ENCODE measurements at regions not wholly inside any gene's neighbourhood (a gene's known extent, or its start where the extent isn't known, plus 50 kb on each side); places are given as distances from the start of the nearest gene placed in this dataset.

DNA sequence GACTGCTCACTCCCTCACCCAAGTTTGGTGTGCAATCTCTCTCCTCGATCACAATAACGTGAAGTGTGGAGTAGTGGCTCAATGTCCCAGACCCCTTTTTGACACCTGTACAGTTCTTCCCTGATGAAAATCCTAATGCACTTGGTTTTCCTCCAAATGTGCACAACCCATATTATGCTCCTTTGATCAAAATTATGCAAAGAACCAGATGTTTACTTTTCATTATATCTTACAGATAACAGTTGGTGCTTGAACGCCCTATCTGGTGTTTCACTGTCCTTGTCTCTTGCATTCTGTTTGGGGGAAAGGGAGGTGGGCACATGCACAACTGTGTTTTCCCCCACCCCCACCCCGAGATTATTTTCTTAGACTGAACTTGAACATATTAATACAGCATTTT is 85.0 kb upstream of the CREB1 start:
- DNase-seq (ENCODE audit: low read depth in 2 of 2): no peak

- DNase-seq (ENCODE audit: low read depth in 2 of 2): no peak
Measured at GRCh38 chr2:207446653-207447052, 83.1 kb upstream of the CREB1 start.

GRCh38 chr2:207448006-207448405 is 81.8 kb upstream of the CREB1 start:
- DNase-seq (ENCODE audit: low read depth in 2 of 2): no peak

DNA sequence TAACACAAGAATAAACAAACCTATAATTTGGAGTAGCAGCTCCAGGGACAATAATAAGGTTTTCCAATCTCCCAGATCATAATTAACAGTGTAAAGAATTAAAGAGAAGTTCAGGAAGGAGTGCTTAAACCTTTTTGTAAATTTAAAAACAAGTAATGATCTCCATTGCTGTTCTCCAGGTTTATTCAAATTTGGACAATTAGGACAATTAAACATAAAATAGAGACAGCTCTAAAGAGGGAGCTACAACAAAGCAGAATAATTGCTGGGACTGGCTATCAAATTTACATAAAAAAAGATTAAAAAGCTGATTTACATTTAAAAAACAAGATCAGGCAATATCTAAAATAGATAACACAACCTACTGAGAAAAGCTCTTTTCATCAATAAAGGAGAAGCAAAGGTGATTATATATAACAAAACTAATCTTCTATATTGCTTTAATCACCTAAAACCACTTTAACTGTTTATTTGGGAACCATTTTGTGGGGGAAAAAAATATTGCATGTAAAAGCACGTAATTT is 80.1 kb upstream of the CREB1 start:
- DNase-seq (ENCODE audit: low read depth in 2 of 2): no peak

DNA sequence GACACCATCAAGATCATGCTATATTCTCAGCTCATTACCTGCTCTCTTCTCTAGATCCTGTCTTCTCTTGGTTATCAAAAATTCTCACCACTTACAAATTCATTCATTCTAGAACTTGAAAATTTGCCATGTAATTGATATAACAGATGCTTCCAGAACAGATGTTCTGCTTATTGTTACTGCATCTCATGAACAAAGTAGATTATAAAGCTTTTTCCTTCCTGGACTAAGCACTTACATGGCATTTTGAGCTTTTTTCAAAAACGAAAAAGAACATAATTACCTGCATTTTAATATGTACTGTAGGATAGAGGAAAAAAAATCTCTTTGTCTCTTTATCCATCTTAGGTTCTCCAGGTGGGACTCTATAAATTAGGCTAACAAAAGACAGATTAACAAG is 79.6 kb upstream of the CREB1 start:
- DNase-seq (ENCODE audit: low read depth in 2 of 2): no peak

GRCh38 chr2:207458582-207458981 is 71.2 kb upstream of the CREB1 start:
- no peak for DNase-seq (ENCODE audit: low read depth in 2 of 2)

DNA sequence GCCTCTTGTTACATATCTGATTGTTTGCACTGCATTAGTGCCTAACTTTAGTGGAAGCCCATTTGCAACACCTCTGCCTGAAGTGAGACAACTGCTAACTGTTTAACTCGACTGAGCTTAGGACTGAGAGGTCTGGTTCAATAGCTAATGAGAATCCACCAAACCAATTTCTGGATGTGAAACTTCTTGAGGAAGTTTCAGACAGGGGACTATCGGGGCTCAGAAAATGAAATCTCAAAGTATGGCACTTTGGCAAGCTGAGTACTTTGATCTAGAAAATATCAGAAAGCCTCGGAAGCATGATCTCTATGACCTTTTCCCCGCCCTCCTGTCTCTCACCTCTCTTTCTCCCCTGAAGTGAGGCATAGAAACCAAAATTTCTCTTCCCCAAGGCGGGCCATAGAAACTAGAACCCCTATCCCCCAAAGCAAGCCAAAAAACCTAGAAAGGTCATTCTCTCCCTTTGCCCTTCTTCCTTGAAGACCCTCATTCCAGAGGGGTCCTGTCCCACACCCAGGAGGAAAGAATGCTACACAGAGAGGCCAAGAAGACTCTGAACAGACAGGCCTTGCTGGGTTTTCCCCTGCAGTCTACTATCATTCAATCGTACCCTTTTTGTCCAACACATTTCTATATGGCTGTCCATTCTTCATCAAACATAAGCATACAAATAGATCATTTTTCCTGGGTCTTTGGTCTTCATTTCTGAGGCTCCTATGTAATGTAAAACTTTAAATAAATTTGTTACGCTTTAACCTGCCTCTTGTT is 69.6 kb upstream of the CREB1 start:
- DNase-seq (ENCODE audit: low read depth in 2 of 2): no peak

DNA sequence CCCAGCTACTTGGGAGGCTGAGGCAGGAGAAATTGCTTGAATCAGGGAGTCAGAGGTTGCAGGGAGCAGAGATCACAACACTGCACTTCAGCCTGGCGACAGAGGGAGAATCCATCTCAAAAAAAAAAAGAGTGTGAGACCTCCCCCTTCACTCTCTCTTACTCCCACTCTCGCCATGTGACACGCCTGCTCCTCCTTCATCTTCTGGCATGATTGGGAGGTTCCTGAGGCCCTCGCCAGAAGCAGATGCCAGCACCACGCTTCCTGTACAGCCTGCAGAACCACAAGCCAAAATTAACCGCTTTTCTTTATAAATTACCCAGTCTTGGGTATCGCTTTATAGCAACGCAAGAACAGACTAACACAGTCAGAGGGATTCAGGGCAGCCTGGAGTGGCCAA is 66.3 kb upstream of the CREB1 start:
- DNase-seq (ENCODE audit: low read depth in 2 of 2): no peak

DNA sequence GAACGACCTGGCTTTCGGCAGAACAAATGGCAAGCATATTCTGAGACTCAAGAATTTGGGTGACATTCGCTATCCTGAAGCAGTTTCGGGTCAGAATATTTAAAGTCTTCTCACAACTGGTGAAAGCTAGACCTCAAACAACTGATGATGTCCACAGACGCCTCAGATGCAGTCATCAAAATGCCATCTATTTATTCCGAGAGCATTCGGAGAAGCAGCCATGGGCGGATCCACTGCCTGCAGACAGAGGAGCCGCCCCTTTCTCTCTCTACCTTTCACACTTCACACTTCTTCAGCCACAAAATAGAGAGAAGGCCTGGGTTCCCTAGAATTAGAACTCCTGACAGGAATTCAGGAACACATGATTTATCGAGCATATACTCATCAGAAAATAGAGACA is 65.8 kb upstream of the CREB1 start:
- no peak for DNase-seq (ENCODE audit: low read depth in 2 of 2)

DNA sequence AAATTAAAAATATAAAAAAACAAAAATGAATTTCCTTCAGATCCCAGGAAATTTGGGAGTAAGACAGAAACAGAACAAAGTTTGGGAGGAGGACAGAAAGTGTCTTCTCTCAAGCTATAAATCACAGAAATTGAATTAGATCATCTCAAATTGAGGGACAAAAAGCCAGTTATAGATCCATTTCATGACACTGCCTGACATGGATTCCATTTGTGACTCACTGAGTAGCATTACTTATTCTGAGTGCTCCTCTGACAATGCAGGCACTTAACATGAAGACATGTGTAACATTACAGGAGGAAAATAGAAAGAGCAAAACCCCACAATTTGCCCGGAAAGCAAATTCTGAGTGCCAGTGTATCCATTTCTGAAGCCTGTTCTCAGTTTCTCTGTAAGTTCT is 63.9 kb upstream of the CREB1 start:
- no peak for DNase-seq (ENCODE audit: low read depth in 2 of 2)

DNA sequence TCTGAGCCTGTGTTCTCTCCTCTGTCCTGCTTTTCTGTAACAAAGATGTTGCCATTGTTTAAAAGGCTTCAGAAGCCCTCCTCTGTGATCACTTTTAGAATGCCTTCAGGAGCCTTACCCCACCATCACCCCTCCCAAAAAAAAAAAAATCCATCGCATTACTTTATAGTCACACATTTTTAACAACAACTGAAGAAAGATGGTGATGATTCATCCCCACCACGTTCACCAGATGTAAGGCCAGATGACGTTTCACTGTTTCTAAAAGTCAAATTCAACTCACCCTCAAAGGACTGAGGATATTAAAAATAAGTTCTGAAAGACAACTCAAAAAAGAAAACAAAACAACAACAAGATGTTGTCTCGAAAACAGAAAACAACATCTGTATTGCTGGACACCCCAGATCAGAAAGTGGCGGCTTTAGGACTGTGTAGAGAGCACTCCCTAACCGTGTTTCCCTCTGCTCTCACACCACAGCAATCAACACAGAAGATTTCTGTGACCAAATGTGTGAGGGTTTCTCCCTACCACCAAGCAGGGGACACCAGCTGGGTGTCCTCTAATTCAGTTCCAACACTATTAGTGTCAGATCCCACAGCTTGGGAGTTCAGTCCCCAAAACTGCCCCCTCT is 61.9 kb upstream of the CREB1 start:
- peak in 1 of 2 donors; percentile 24 for DNase-seq (ENCODE audit: low read depth in 2 of 2)

GRCh38 chr2:207468488-207468887 is 61.3 kb upstream of the CREB1 start:
- DNase-seq (ENCODE audit: low read depth in 2 of 2): no peak

DNA sequence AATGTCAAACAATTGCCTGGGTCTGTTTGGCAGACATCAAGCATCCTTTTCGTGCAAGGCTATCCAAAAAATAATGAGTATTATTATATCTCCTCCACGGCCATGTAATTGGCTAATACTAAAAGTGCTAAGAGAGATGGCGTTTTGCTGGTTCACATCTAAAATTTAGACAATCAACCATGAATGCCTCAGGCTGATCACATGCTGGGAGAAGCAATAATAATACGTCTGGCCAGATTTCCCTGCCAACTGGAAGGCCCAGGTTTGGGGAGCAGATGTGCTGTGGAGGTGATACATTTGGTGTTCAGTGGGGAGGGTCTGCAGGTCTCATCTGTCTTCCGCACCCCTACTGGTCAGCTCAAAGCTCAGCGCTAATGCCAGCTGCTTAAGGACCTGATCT is 60.3 kb upstream of the CREB1 start:
- no peak for DNase-seq (ENCODE audit: low read depth in 2 of 2)

DNA sequence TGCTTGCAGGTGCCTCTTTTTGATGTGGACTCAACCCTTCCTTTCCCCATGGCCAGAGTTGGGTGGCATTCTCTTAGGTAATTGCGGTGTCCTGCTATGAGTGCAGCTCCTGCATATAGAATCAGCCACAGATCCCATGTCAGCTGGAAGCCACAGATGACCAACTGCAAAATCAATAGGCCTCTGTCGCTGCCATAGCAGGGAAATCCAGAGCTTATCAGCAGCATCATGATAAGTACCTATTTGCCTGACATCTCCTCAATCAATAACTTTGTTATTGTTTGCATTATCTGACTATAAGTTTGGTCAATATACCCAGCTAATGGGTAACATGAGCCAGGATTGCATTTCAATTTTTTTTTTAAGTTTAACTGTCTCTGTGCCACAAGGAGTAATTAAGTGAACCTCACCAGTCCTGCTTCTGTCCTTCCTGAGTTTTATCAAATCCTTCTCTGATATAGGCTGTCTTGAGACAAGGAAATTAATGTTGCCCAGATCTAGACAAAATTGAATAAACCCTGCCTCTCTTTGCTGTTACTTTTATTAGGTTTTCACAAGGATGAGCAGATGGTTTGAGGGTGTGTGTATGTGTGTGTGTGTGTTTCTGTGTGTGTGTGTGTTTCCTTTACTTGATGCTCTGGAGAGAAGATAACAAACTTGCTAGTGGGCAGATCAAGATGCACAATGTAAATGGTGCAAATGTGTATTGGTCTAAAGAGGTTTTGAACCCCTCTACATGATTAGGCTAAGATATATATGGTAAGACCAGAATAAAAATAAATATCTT is 59.6 kb upstream of the CREB1 start:
- DNase-seq (ENCODE audit: low read depth in 2 of 2): no peak

- no peak for DNase-seq (ENCODE audit: low read depth in 2 of 2)
Measured at GRCh38 chr2:207471261-207471660, 58.5 kb upstream of the CREB1 start.

GRCh38 chr2:207472343-207473048 is 57.3 kb upstream of the CREB1 start:
- DNase-seq (ENCODE audit: low read depth in 2 of 2): no peak

GRCh38 chr2:207473049-207473930 is 56.5 kb upstream of the CREB1 start:
- DNase-seq (ENCODE audit: low read depth in 2 of 2): peak; percentile 78 to 87

DNA sequence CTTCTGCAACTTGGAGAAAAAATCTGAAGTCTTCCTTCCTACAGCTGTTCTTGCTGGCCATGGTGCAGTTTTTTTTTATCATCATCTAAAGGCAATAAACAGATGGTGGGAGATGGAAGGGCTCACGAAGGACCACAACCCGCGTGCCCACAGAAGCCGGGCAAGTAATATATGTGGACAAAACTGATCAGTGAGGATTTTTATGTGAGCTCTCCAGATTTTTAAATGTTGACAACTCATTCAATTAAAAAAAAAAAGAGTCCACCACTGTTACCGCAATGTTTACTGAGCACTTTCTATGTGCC is 55.9 kb upstream of the CREB1 start:
- DNase-seq (ENCODE audit: low read depth in 2 of 2): no peak

DNA sequence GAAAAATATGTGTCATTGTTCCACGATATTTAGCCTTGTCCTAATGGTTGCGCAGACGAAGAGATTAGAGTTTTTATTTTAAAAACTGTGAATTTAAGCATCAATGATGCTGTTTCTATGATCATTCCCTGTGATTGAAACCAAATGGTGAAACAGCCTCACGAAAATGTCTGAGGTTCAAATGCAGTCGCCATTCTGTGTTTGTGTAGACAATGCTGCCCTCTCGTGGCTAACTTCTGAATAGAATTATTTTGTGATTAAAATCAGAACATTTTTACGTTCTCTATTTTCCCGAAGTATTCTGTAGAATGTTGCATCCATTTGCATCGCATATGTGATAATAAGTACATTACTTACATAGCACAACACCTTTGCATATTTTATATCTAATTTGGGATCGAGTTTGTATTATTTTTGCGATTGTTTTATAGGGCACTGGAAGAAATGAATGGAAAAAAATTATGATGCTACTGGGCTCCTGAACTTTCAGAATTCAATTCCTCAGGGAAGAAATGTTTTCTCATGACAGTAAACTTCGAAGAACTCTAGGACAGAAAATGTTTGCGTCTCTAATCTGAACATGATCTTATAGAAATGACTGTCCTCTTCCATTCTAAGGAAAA is 54.8 kb upstream of the CREB1 start:
- DNase-seq (ENCODE audit: low read depth in 2 of 2): peak; percentile 45 to 60

GRCh38 chr2:207475546-207475945 is 54.2 kb upstream of the CREB1 start:
- no peak for DNase-seq (ENCODE audit: low read depth in 2 of 2)

Measured in dermis microvascular lymphatic vessel endothelial cell (primary cell).